ENCODE measurements at regions not wholly inside any gene's neighbourhood (a gene's known extent, or its start where the extent isn't known, plus 50 kb on each side); places are given as distances from the start of the nearest gene placed in this dataset.

GRCh38 chr5:93831449-93831848 lies 90.0 kb upstream of the POU5F2 start:
- no peak for ATAC-seq
- Mint-ChIP-seq H3K9me3 (peaks cover 15% of the 10 kb centered on the region), H3K27ac (no peak overlapping the region), H3K36me3 (peaks cover 52% of the 10 kb centered on the region), H3K4me1 (no peaks in the 10 kb centered on the region), H3K4me3 (no peak overlapping the region), H3K27me3 (no peaks in the 10 kb centered on the region)

- Mint-ChIP-seq H3K36me3 (peaks cover 52% of the 10 kb centered on the region), H3K27me3 (no peaks in the 10 kb centered on the region)
- ATAC-seq, result no peak
These were observed 89.5 kb upstream of the POU5F2 start for GRCh38 chr5:93830893-93831292.

GRCh38 chr5:93829346-93829745 lies 87.9 kb upstream of the POU5F2 start:
- Mint-ChIP-seq H3K9me3 (peaks cover 19% of the 10 kb centered on the region), H3K27ac (no peak overlapping the region), H3K4me1 (no peaks in the 10 kb centered on the region), H3K4me3 (no peak overlapping the region), H3K27me3 (no peaks in the 10 kb centered on the region), H3K36me3 (peaks cover 62% of the 10 kb centered on the region)
- no peak for ATAC-seq

More at GRCh38 chr5:93830893-93831292, 89.5 kb upstream of the POU5F2 start:
- no peak overlapping the region for H3K4me3 Mint-ChIP-seq
- H3K4me1 Mint-ChIP-seq, result no peaks in the 10 kb centered on the region
- no peak overlapping the region for H3K27ac Mint-ChIP-seq
- H3K9me3 Mint-ChIP-seq, result peaks cover 17% of the 10 kb centered on the region

- Mint-ChIP-seq H3K27ac (no peak overlapping the region), H3K4me1 (no peaks in the 10 kb centered on the region), H3K36me3 (peaks cover 37% of the 10 kb centered on the region), H3K27me3 (no peaks in the 10 kb centered on the region), H3K9me3 (peaks cover 5% of the 10 kb centered on the region), H3K4me3 (no peak overlapping the region)
- no peak for ATAC-seq
These were observed 80.6 kb upstream of the POU5F2 start for GRCh38 chr5:93821891-93822415.

GRCh38 chr5:93819668-93820067 lies 78.3 kb upstream of the POU5F2 start:
- Mint-ChIP-seq H3K27me3 (no peaks in the 10 kb centered on the region), H3K36me3 (peaks cover 35% of the 10 kb centered on the region), H3K4me3 (no peak overlapping the region), H3K27ac (no peak overlapping the region), H3K4me1 (no peaks in the 10 kb centered on the region), H3K9me3 (no peaks in the 10 kb centered on the region)
- ATAC-seq, result no peak

- ATAC-seq, result no peak
- no peaks in the 10 kb centered on the region for H3K9me3 Mint-ChIP-seq
- no peaks in the 10 kb centered on the region for H3K4me1 Mint-ChIP-seq
- H3K36me3 Mint-ChIP-seq, result peaks cover 18% of the 10 kb centered on the region
- no peaks in the 10 kb centered on the region for H3K27me3 Mint-ChIP-seq
- no peak overlapping the region for H3K27ac Mint-ChIP-seq
- no peak overlapping the region for H3K4me3 Mint-ChIP-seq
These were observed 69.4 kb upstream of the POU5F2 start for GRCh38 chr5:93810780-93811179.

GRCh38 chr5:93809430-93809829 lies 68.0 kb upstream of the POU5F2 start:
- H3K4me1 Mint-ChIP-seq, result no peaks in the 10 kb centered on the region
- no peaks in the 10 kb centered on the region for H3K27me3 Mint-ChIP-seq
- H3K27ac Mint-ChIP-seq, result no peak overlapping the region
- H3K4me3 Mint-ChIP-seq, result no peak overlapping the region
- no peaks in the 10 kb centered on the region for H3K9me3 Mint-ChIP-seq
- no peak for ATAC-seq
- peaks cover 13% of the 10 kb centered on the region for H3K36me3 Mint-ChIP-seq

- H3K27me3 Mint-ChIP-seq, result no peaks in the 10 kb centered on the region
- H3K27ac Mint-ChIP-seq, result no peak overlapping the region
- H3K4me1 Mint-ChIP-seq, result no peaks in the 10 kb centered on the region
- peaks cover 7% of the 10 kb centered on the region for H3K36me3 Mint-ChIP-seq
- no peak overlapping the region for H3K4me3 Mint-ChIP-seq
- no peak for ATAC-seq
- no peaks in the 10 kb centered on the region for H3K9me3 Mint-ChIP-seq
These were observed 66.4 kb upstream of the POU5F2 start for GRCh38 chr5:93807846-93808245.

- no peak overlapping the region for H3K4me3 Mint-ChIP-seq
- H3K36me3 Mint-ChIP-seq, result no peaks in the 10 kb centered on the region
- ATAC-seq, result no peak
- H3K27me3 Mint-ChIP-seq, result no peaks in the 10 kb centered on the region
- no peaks in the 10 kb centered on the region for H3K4me1 Mint-ChIP-seq
- H3K27ac Mint-ChIP-seq, result no peak overlapping the region
- no peaks in the 10 kb centered on the region for H3K9me3 Mint-ChIP-seq
These were observed 64.4 kb upstream of the POU5F2 start for GRCh38 chr5:93805616-93806379.

GRCh38 chr5:93800988-93801811 lies 59.8 kb upstream of the POU5F2 start:
- H3K27me3 Mint-ChIP-seq, result no peaks in the 10 kb centered on the region
- no peaks in the 10 kb centered on the region for H3K9me3 Mint-ChIP-seq
- H3K4me3 Mint-ChIP-seq, result no peak overlapping the region
- no peak overlapping the region for H3K27ac Mint-ChIP-seq
- H3K36me3 Mint-ChIP-seq, result no peaks in the 10 kb centered on the region
- ATAC-seq, result no peak
- H3K4me1 Mint-ChIP-seq, result no peaks in the 10 kb centered on the region

GRCh38 chr5:93794954-93795353 lies 53.6 kb upstream of the POU5F2 start:
- H3K9me3 Mint-ChIP-seq, result no peaks in the 10 kb centered on the region
- no peaks in the 10 kb centered on the region for H3K27me3 Mint-ChIP-seq
- H3K27ac Mint-ChIP-seq, result no peak overlapping the region
- H3K4me3 Mint-ChIP-seq, result no peak overlapping the region
- peaks cover 27% of the 10 kb centered on the region for H3K36me3 Mint-ChIP-seq
- ATAC-seq, result no peak
- H3K4me1 Mint-ChIP-seq, result no peaks in the 10 kb centered on the region

GRCh38 chr5:93793159-93793781 lies 51.9 kb upstream of the POU5F2 start:
- H3K9me3 Mint-ChIP-seq, result no peaks in the 10 kb centered on the region
- no peaks in the 10 kb centered on the region for H3K27me3 Mint-ChIP-seq
- peaks cover 27% of the 10 kb centered on the region for H3K36me3 Mint-ChIP-seq
- ATAC-seq, result no peak
- H3K27ac Mint-ChIP-seq, result no peak overlapping the region
- H3K4me3 Mint-ChIP-seq, result no peak overlapping the region
- H3K4me1 Mint-ChIP-seq, result no peaks in the 10 kb centered on the region

- Mint-ChIP-seq H3K27ac (no peak overlapping the region), H3K4me1 (no peaks in the 10 kb centered on the region), H3K27me3 (no peaks in the 10 kb centered on the region), H3K9me3 (no peaks in the 10 kb centered on the region), H3K4me3 (no peak overlapping the region), H3K36me3 (peaks cover 27% of the 10 kb centered on the region)
- no peak for ATAC-seq
These were observed 50.1 kb upstream of the POU5F2 start for GRCh38 chr5:93791518-93791972.
